ENCODE measurements at regions not wholly inside any gene's neighbourhood (a gene's known extent, or its start where the extent isn't known, plus 50 kb on each side); places are given as distances from the start of the nearest gene placed in this dataset.
"Not testable (repeated sequence)": the region's sequence is repeated elsewhere in the genome, so short reads cannot be mapped to it uniquely, and the experiment has no call there.

- no peak for DNase-seq (ENCODE audit: low read depth in 4 of 4, low spot score in 3 of 4)
These were observed 223.5 kb upstream of the DAB2 start for GRCh38 chr5:39648085-39648847.

GRCh38 chr5:39640552-39640951 is 215.8 kb upstream of the DAB2 start:
- DNase-seq (ENCODE audit: low read depth in 4 of 4, low spot score in 3 of 4), result no peak

DNA sequence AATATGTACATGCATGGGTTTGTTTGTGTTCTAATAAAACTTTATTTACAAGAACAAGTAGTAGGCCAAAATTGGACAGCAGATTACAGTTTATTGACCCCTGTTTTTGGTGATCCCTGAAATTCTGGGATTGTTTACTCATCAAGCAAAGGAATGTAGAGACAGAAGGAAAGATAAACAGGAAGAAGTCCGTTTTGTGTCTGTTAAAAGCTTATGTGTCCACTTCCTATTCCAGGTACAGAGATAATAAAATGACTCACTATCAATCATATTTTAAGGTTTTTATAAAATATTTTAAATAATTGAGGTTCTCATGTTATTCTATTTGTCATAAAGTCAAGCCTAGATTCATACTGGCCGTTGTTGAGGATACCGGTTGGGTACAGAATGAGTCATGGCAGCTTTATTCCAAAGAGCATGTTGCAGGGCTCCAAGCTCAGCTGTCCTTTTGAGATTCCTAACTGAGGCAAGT is 214.9 kb upstream of the DAB2 start:
- no peak for DNase-seq (ENCODE audit: low read depth in 4 of 4, low spot score in 3 of 4)

DNA sequence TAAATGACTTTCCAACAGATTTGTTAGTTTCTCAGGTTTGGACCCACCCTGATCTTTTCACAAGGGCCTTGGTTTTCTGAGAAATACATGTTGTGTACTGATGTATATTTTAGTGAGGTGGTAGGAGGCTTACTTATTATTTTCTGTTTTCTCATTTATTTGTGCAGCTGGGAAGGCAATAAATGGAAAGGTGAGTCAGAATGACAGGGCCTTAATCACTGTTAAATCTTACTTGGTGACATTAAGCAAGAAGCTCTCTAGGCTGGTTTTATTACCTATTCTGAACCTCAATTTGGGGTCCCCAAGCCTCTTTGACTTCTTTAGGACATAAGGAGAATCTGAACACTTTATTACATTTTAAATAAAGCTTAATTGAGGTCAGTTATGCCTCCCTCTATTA is 214.0 kb upstream of the DAB2 start:
- no peak for DNase-seq (ENCODE audit: low read depth in 4 of 4, low spot score in 3 of 4)

- no peak for DNase-seq (ENCODE audit: low read depth in 4 of 4, low spot score in 3 of 4)
These were observed 208.3 kb upstream of the DAB2 start for GRCh38 chr5:39633057-39633456.

GRCh38 chr5:39631958-39632357 is 207.2 kb upstream of the DAB2 start:
- no peak for DNase-seq (ENCODE audit: low read depth in 4 of 4, low spot score in 3 of 4)

DNA sequence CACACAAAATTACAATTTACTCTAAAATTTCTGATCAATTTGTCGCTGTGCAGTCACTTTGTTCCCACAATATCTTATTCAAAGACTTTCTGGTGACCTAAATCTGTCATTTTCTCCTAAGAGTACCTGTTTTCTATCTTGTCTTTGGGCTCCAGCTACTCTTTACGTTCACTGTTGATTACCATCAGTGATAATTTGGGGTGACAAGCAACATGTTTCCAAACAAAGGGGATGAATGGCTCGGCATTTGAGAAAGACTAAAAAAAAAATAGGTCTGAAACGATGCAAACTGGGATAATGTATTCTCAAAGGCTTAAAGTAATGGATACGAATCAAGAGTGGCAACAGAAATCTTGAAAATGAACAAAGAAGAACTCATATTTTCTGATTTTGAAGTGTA is 205.2 kb upstream of the DAB2 start:
- DNase-seq (ENCODE audit: low read depth in 4 of 4, low spot score in 3 of 4), result no peak

DNA sequence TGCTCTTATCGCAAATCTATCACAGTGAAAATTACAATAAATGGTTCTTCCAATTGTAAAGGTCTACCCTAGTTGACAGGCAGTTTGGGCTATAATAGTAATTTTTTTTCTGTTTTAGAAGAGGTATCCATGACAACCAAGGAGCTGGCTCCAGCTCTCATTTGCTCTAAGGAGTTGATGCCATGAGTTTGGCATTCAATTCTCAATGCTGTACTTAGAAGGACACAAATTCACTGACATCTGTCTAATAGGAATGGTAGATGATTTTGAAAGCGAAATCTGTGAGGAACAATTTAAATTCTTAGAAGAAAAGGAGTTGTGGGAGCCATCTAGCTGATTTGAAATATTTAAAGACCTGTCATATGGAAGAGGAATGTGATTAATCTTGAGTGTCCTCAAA is 203.6 kb upstream of the DAB2 start:
- no peak for DNase-seq (ENCODE audit: low read depth in 4 of 4, low spot score in 3 of 4)

DNA sequence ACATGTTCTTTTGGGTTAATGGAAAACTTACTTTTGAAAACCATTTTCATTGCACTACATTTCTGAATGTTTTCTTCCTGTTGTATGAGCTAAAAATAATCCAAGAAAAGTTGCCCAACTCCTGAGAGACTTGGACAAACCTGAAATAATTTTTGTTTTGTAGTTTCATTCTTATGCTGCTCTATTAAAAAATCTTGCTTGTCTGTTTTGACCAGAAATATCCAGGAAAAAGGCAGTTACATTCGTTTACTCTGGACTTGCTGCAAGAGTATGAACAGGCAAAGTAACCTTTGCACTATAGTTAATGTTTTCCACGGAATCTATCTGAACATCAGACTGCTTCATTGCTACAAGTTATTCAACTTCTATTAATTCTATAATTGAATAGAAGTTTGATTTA is 200.1 kb upstream of the DAB2 start:
- no peak for DNase-seq (ENCODE audit: low read depth in 4 of 4, low spot score in 3 of 4)

GRCh38 chr5:39624268-39624886 is 199.6 kb upstream of the DAB2 start:
- DNase-seq (ENCODE audit: low read depth in 4 of 4, low spot score in 3 of 4), result no peak

- DNase-seq (ENCODE audit: low read depth in 4 of 4, low spot score in 3 of 4), result no peak
These were observed 198.6 kb upstream of the DAB2 start for GRCh38 chr5:39623291-39623865.

DNA sequence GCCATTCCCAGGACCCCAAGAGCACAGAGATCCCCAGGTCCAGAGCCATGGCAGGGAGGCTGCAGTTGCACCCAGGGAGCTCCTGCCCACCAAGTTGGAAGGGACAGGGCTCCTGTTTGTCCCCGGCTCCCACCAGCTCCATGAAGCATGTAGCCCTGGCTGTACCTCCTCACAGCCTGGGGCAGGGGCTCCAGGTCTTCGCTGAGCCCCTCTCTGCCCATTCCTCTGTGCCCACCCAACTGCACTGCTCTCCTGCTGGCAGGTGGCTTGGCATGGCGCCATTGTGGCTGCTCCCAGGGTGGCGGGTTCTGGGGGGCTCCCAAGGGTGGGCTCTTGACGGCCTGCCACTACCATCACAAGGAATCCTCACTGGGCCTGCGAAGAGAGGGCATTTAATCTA is 197.5 kb upstream of the DAB2 start:
- no peak for DNase-seq (ENCODE audit: low read depth in 4 of 4, low spot score in 3 of 4)

DNA sequence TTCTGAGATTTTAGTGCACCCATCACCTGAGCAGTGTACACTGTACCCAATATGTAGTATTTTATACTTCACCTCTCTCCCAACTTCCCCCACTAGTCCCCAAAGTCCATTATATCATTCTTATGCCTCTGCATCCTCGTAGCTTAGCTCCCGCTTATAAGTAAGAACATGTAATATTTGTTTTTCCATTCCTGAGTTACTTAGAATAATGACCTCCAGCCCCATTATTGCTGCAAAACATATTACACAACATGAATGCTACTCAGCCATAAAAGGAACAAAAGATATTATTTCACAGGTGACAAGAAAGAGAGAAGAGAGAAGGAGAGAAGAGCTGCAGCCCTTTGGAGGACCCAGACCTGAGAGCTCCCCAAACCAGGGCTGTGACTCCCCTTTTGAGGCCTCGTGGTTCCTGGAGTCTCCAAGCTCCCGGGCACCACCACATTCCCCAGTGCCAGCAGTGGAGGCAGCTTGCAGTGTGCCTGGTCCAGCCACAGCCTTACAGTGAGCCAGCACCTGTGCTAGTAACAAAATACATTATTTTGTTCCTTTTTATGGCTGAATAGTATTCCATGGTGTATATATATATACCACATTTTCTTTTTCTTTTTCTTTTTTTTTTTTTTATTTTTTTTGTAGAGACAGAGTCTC is 194.5 kb upstream of the DAB2 start:
- no peak for DNase-seq (ENCODE audit: low read depth in 4 of 4, low spot score in 3 of 4)

DNA sequence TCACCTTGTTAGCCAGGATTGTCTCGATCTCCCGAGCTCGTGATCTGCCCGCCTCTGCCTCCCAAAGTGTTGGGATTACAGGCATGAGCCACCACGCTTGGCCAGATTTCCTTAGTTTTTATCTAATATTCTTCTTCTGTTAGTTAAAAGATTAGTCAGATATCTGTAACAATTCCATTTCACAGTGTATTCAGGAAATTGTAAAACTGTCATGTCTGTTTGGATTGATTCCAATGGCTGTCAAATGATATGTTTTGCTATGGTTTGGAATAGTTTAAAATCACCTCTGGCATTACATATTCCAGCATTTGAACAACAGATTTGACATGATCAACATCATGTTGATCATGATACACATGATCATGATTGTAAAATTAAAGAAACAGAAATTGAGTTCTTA is 193.6 kb upstream of the DAB2 start:
- DNase-seq (ENCODE audit: low read depth in 4 of 4, low spot score in 3 of 4), result no peak

- no peak for DNase-seq (ENCODE audit: low read depth in 4 of 4, low spot score in 3 of 4)
These were observed 191.4 kb upstream of the DAB2 start for GRCh38 chr5:39616131-39616530.

DNA sequence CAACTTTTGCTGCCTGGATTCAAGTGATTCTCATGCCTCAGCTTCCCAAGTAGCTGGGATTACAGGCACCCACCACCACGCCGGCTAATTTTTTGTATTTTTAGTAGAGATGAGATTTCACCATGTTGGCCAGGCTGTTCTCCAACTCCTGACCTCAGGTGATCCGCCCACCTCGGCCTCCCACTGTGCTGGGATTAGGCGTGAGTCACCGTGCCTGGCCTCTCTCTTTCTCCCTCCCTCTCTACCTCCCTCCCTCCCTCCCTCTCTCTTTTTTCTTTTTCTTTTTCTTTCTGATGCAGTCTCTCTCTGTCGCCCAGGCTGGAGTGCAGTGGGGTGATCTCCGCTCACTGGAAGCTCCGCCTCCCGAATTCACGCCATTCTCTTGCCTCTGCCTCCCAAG is 186.3 kb upstream of the DAB2 start:
- DNase-seq (ENCODE audit: low read depth in 4 of 4, low spot score in 3 of 4), result not testable (repeated sequence)

DNA sequence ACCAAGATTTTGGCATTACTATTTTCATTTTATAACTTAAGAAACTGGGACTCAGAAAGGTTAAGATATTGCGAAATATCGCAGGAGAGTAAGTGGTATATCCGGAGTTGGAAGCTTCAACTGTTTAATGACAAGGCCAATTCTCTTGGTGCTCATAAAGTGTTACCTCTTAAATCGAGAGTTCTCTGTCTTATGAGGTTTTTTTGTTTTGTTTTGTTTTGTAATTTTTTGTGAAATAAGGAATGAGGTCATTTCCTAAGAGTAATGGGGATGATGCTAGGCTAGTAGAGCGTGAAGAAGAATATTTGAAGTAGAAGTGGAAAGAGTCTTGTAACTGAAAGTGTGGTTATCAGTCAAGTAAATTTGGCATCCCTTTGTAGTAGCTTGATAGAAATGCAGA is 183.2 kb upstream of the DAB2 start:
- DNase-seq (ENCODE audit: low read depth in 4 of 4, low spot score in 3 of 4), result no peak

DNA sequence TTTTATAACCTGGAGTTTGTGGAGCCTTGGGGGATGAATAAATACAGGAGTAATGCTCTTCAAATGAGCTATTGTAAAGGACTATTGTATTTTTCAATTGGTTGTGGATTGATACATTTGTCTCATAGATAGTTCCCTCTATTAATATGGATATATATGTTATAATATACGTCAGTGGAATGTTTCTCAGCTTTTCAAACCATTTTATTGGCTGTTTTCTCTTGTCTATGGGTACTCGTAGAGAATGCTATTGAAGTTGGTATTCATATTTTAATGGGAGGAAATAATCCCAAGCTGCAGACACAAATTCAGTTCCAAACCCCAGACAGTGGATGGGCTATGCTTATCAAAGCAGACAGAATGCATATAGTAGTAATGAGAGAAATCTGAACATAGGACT is 181.8 kb upstream of the DAB2 start:
- no peak for DNase-seq (ENCODE audit: low read depth in 4 of 4, low spot score in 3 of 4)

- no peak for DNase-seq (ENCODE audit: low read depth in 4 of 4, low spot score in 3 of 4)
These were observed 181.1 kb upstream of the DAB2 start for GRCh38 chr5:39605588-39606575.

GRCh38 chr5:39605145-39605544 is 180.4 kb upstream of the DAB2 start:
- DNase-seq (ENCODE audit: low read depth in 4 of 4, low spot score in 3 of 4), result no peak
